Stimulated activated CD4-positive, alpha-beta T cell treated with anti-CD3 and anti-CD28 coated beads, TNF-alpha, amount 100 ng/mL, for 4 hours (primary cell): ENCODE measurements at regions not wholly inside any gene's neighbourhood (a gene's known extent, or its start where the extent isn't known, plus 50 kb on each side); places are given as distances from the start of the nearest gene placed in this dataset.

ENCODE experiments used
- DNase-seq, 3 experiments: peaks; one replicate each; pipeline ENCODE4 v3.0.0-alpha.2; 2020; ENCODE audit warnings: low read depth in 3 of 3

DNA sequence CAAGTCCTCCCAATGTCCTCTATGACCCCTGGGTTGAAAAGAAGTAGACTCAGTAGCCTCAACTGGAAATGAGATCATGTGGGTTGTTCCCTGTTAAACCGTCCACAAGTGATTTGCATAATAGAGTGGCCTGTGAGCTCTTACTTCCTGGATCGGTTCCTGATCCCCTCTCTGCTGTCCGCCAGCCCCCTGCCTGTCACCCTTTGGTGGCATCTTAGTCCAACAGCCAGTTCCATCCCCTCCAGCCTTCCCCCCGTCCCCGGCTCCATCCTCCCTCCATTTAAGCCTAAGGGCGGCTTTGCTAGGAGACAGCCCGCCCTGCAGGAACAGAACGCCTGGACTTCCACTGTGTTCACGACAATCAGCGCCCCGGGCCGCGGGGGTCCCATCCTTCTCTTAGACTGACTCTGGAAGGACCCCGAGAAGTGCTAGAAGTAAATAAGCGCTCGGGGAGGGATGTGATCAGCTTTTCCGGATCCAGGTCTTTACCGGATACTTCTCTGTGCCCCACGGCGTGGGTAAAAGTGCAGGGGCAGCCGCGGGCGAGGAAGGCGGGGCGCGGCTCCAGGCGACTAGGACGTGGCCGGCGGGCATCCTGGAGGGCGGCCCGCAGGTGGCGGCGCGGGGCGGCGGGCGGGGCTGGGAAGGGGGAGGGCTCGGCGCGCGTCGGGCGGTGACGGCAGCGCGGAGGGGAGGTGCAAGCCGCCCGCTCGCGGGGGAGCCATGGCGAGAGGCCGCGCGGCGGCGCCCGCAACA is 51.2 kb upstream of the ULK4 start:
- peak; percentile 51 to 56 (median 52) for DNase-seq

DNA sequence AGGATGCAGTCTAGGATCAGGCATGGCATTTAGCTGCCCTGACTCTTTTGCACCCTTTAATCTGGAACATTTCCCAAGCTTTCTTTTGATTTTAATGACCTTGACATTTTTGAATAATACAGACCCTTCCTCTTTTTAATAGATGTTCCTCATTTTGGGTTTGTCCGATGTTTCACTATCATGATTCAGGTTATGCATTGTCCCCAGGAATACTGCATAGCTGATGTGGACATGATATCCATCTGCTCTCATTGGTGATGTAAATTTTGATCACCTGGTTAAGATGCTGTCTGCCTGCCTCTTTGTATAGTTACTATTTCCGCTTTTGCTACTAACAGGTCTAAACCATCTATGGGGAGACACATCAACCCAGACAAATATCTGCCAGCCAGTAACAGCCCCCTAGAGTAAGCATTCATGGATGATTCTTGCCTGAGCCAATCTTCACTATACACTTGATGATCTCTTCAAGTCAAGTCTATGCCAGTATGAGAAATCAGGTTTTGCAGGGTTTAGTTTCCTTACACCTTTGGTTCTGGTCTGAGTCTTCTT is 50.6 kb upstream of the ULK4 start:
- no peak for DNase-seq
